A673 (cell line): ENCODE measurements at regions not wholly inside any gene's neighbourhood (a gene's known extent, or its start where the extent isn't known, plus 50 kb on each side); places are given as distances from the start of the nearest gene placed in this dataset.

ENCODE experiments used
- BruUV-seq: library from RNA; stranded (reverse); fragments of 400-500 nt; replicated peaks from 2 replicates; lab custom pipeline; 2021; lab: Mats Ljungman, UMichigan
- CTCF ChIA-PET: fragments of 300-600 bp; sonication (Branson Sonifier 250); formaldehyde crosslinking; loops from one replicate; lab custom pipeline; 2022; ENCODE audit warnings: antibody characterized with exemption; lab: Charles Lee
- POLR2A ChIA-PET: fragments of 300-600 bp; sonication (Branson Sonifier 250); formaldehyde crosslinking; loops from one replicate; lab custom pipeline; 2022; ENCODE audit warnings: antibody characterized with exemption; ENCODE audit not compliant: low non-redundant PET; lab: Charles Lee
- DNase-seq: peaks from one replicate; pipeline ENCODE4 v3.0.0-alpha.2; 2015; ENCODE audit warnings: low spot score
- H3K27ac ChIP-seq: fragments of 200-600 bp; sonication (generic); 2 replicates; pipeline ENCODE4 v1.5.1; 2016; ENCODE audit warnings: mixed run types, low read depth, mild to moderate bottlenecking, mixed read lengths, antibody characterized with exemption, low read length; ENCODE audit not compliant: poor library complexity, severe bottlenecking
- H3K27me3 ChIP-seq: fragments of 200-600 bp; sonication (generic); replicated peaks from 2 replicates; pipeline ENCODE4 v1.6.1; 2017; ENCODE audit warnings: mixed run types, low read depth, mild to moderate bottlenecking, mixed read lengths, antibody characterized with exemption, low read length; ENCODE audit not compliant: insufficient read depth, poor library complexity
- H3K36me3 ChIP-seq: fragments of 200-600 bp; sonication (generic); 2 replicates; pipeline ENCODE4 v1.6.1; 2016; ENCODE audit warnings: mixed run types, mild to moderate bottlenecking, mixed read lengths, antibody characterized with exemption, low read length; ENCODE audit not compliant: insufficient read depth, poor library complexity, severe bottlenecking
- H3K4me1 ChIP-seq: fragments of 200-600 bp; sonication (generic); 2 replicates; pipeline ENCODE4 v1.6.1; 2017; ENCODE audit warnings: mixed run types, mild to moderate bottlenecking, mixed read lengths, antibody characterized with exemption, low read length; ENCODE audit not compliant: insufficient read depth, poor library complexity, severe bottlenecking
- H3K4me3 ChIP-seq: fragments of 200-600 bp; sonication (generic); 2 replicates; pipeline ENCODE4 v1.5.1; 2016; ENCODE audit warnings: low read depth, mixed run types, mild to moderate bottlenecking, mixed read lengths, low read length; ENCODE audit not compliant: poor library complexity, severe bottlenecking
- H3K9me3 ChIP-seq: fragments of 200-600 bp; sonication (generic); 2 replicates; pipeline ENCODE4 v1.6.1; 2016; ENCODE audit warnings: mixed run types, low read depth, mild to moderate bottlenecking, mixed read lengths, antibody characterized with exemption, low read length; ENCODE audit not compliant: poor library complexity, severe bottlenecking
- EZH2 ChIP-seq: fragments of 200-600 bp; sonication (generic); IDR thresholded peaks from 2 replicates; pipeline ENCODE4 v1.6.1; 2017; ENCODE audit warnings: borderline replicate concordance, low read depth, mild to moderate bottlenecking, mixed read lengths, antibody characterized with exemption, low read length; ENCODE audit not compliant: poor library complexity, severe bottlenecking
- intact Hi-C: fragments of 100-400 bp; cut with micrococcal nuclease; formaldehyde crosslinking; loops from one replicate; pipeline ENCODE4 v1.10.0; 2022; ENCODE audit not compliant: unreplicated experiment
- TF ChIP-seq, protein P1 (sequence below): fragments of 300-800, 200-600 bp; sonication (generic); conservative IDR thresholded peaks from 2 replicates; pipeline ENCODE4 v1.5.1; 2017; ENCODE audit warnings: low read depth, mild to moderate bottlenecking, antibody characterized with exemption, low read length, moderate library complexity, mixed read lengths

- Histone ChIP-seq H3K4me3 (no peak overlapping the region), H3K27ac (no peak overlapping the region), H3K27me3 (no peaks in the 10 kb centered on the region), H3K9me3 (no peaks in the 10 kb centered on the region), H3K36me3 (no peaks in the 10 kb centered on the region), H3K4me1 (no peaks in the 10 kb centered on the region)
- POLR2A ChIA-PET: no interaction called here
- CTCF ChIA-PET: no interaction called here
- no TSS peak for BruUV-seq
- TF ChIP-seq, protein P1, sequence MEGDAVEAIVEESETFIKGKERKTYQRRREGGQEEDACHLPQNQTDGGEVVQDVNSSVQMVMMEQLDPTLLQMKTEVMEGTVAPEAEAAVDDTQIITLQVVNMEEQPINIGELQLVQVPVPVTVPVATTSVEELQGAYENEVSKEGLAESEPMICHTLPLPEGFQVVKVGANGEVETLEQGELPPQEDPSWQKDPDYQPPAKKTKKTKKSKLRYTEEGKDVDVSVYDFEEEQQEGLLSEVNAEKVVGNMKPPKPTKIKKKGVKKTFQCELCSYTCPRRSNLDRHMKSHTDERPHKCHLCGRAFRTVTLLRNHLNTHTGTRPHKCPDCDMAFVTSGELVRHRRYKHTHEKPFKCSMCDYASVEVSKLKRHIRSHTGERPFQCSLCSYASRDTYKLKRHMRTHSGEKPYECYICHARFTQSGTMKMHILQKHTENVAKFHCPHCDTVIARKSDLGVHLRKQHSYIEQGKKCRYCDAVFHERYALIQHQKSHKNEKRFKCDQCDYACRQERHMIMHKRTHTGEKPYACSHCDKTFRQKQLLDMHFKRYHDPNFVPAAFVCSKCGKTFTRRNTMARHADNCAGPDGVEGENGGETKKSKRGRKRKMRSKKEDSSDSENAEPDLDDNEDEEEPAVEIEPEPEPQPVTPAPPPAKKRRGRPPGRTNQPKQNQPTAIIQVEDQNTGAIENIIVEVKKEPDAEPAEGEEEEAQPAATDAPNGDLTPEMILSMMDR: no peak
- no peak for TF ChIP-seq EZH2
- no peak for DNase-seq
- intact Hi-C loops: no loop called here
These were observed 216.5 kb downstream of the MFSD1 start for GRCh38 chr3:159018341-159018740.

DNA sequence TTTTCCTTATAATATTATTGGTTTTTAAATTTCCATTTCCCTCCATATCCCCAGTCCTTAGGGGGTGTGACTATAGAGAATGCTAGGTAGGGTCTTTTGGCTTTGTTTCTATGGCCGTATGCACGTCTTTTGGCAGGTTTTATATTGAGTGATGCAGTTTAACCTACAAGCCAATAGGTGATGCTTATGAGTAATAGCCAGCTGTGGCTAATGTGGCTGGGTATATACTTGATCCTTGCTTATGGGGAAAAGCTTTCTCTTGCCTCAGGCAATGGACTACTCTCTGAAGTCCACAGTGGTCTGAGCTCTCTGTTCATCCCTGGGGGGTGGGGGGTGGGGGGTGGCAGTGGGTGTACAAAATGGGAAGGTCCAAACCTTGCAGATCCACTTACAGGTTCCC lies 223.9 kb downstream of the MFSD1 start:
- Histone ChIP-seq H3K36me3 (no peaks in the 10 kb centered on the region), H3K4me3 (no peak overlapping the region), H3K27ac (no peak overlapping the region), H3K9me3 (peaks cover 4% of the 10 kb centered on the region), H3K27me3 (no peaks in the 10 kb centered on the region), H3K4me1 (no peaks in the 10 kb centered on the region)
- intact Hi-C loops: no loop called here
- POLR2A ChIA-PET: no interaction called here
- TF ChIP-seq EZH2: no peak
- TF ChIP-seq, protein P1: no peak
- no TSS peak for BruUV-seq
- CTCF ChIA-PET: no interaction called here
- DNase-seq: no peak

- no peaks in the 10 kb centered on the region for H3K4me1 ChIP-seq
- DNase-seq: no peak
- intact Hi-C loops: no loop called here
- no peak overlapping the region for H3K27ac ChIP-seq
- no TSS peak for BruUV-seq
- no peak for TF ChIP-seq EZH2
- TF ChIP-seq, protein P1: no peak
- H3K4me3 ChIP-seq: no peak overlapping the region
- POLR2A ChIA-PET: no interaction called here
- peaks cover 4% of the 10 kb centered on the region for H3K9me3 ChIP-seq
- CTCF ChIA-PET: no interaction called here
- no peaks in the 10 kb centered on the region for H3K27me3 ChIP-seq
- H3K36me3 ChIP-seq: no peaks in the 10 kb centered on the region
These were observed 224.7 kb downstream of the MFSD1 start for GRCh38 chr3:159026510-159026909.
